GM23338 (cell line): ENCODE measurements at regions not wholly inside any gene's neighbourhood (a gene's known extent, or its start where the extent isn't known, plus 50 kb on each side); places are given as distances from the start of the nearest gene placed in this dataset.

ENCODE experiments used
- ATAC-seq: fragments of 200-7000 bp; cut with Tn5 transposase; 3 replicates; pipeline ENCODE4 v1.9.1; 2020
- DNase-seq: peaks from one replicate; pipeline ENCODE4 v3.0.0-alpha.2; 2015; ENCODE audit warnings: low spot score
- H2AFZ ChIP-seq: fragments of 200-600 bp; sonication (generic); 2 replicates; pipeline ENCODE4 v1.8.0; 2016; ENCODE audit warnings: antibody characterized with exemption, mild to moderate bottlenecking, moderate library complexity
- H3F3A ChIP-seq: fragments of 200-600 bp; sonication (generic); replicated peaks from 2 replicates; pipeline ENCODE4 v1.8.0; 2017; ENCODE audit warnings: antibody characterized with exemption, mixed run types, low read depth
- H3K27ac ChIP-seq: fragments of 200-600 bp; sonication (generic); 2 replicates; pipeline ENCODE4 v1.6.1; 2016; ENCODE audit warnings: low read depth
- H3K27me3 ChIP-seq: fragments of 200-600 bp; sonication (generic); 2 replicates; pipeline ENCODE4 v1.8.0; 2016; ENCODE audit warnings: mild to moderate bottlenecking, mixed run types, moderate library complexity; ENCODE audit not compliant: insufficient read depth
- H3K36me3 ChIP-seq: fragments of 200-600 bp; sonication (generic); 2 replicates; pipeline ENCODE4 v1.8.0; 2016; ENCODE audit warnings: mild to moderate bottlenecking; ENCODE audit not compliant: insufficient read depth
- H3K4me1 ChIP-seq: fragments of 200-600 bp; sonication (generic); 2 replicates; pipeline ENCODE4 v1.8.0; 2016; ENCODE audit warnings: mild to moderate bottlenecking, moderate library complexity; ENCODE audit not compliant: insufficient read depth
- H3K4me2 ChIP-seq: fragments of 200-600 bp; sonication (generic); 2 replicates; pipeline ENCODE4 v1.7.1; 2017; ENCODE audit warnings: mixed run types
- H3K4me3 ChIP-seq: fragments of 200-600 bp; sonication (generic); 2 replicates; pipeline ENCODE4 v1.6.1; 2016; ENCODE audit warnings: mixed run types
- H3K79me2 ChIP-seq: fragments of 200-600 bp; sonication (generic); replicated peaks from 2 replicates; pipeline ENCODE4 v1.8.0; 2017; ENCODE audit warnings: mild to moderate bottlenecking; ENCODE audit not compliant: insufficient read depth
- H3K9me2 ChIP-seq: fragments of 200-600 bp; sonication (generic); 2 replicates; pipeline ENCODE4 v1.8.0; 2017; ENCODE audit not compliant: insufficient read depth
- H4K20me1 ChIP-seq: fragments of 200-600 bp; sonication (generic); replicated peaks from 2 replicates; pipeline ENCODE4 v1.8.0; 2017; ENCODE audit warnings: mild to moderate bottlenecking; ENCODE audit not compliant: insufficient read depth
- H3K27ac Mint-ChIP-seq: 2 replicates; pipeline ENCODE4 v1.8.0; 2020; ENCODE audit warnings: inconsistent platforms, mild to moderate bottlenecking, moderate library complexity, mixed read lengths
- H3K27me3 Mint-ChIP-seq: 3 replicates; pipeline ENCODE4 v1.8.0; 2022; ENCODE audit warnings: low read depth, mild to moderate bottlenecking, moderate library complexity, mixed read lengths, inconsistent platforms; ENCODE audit not compliant: insufficient read depth, poor library complexity
- H3K36me3 Mint-ChIP-seq: 3 replicates; pipeline ENCODE4 v1.8.0; 2021; ENCODE audit warnings: low read depth, mild to moderate bottlenecking, inconsistent platforms, moderate library complexity, mixed read lengths
- H3K4me1 Mint-ChIP-seq: 3 replicates; pipeline ENCODE4 v1.8.0; 2020; ENCODE audit warnings: mild to moderate bottlenecking, inconsistent platforms, mixed read lengths
- H3K4me3 Mint-ChIP-seq: 3 replicates; pipeline ENCODE4 v1.8.0; 2021; ENCODE audit warnings: moderate library complexity, mild to moderate bottlenecking, inconsistent platforms, mixed read lengths
- H3K9me3 Mint-ChIP-seq: 3 replicates; pipeline ENCODE4 v1.8.0; 2020; ENCODE audit warnings: moderate library complexity, mild to moderate bottlenecking, inconsistent platforms, mixed read lengths
- CREB1 ChIP-seq: fragments of 250-450 bp; sonication (Bioruptor Pico); IDR thresholded peaks from 2 replicates; pipeline ENCODE4 v1.5.0; 2020; ENCODE audit warnings: low read depth, mild to moderate bottlenecking, moderate library complexity
- EZH2 ChIP-seq: fragments of 200-600 bp; sonication (generic); IDR thresholded peaks from one replicate; pipeline ENCODE4 v1.8.0; 2017; ENCODE audit warnings: antibody characterized with exemption, mild to moderate bottlenecking, low read depth; ENCODE audit not compliant: unreplicated experiment
- EZH2phosphoT487 ChIP-seq: fragments of 200-600 bp; sonication (generic); IDR thresholded peaks from one replicate; pipeline ENCODE4 v1.8.1; 2018; ENCODE audit warnings: antibody characterized with exemption; ENCODE audit not compliant: unreplicated experiment
- JUNB ChIP-seq: IDR thresholded peaks from one replicate; pipeline ENCODE4 v1.6.1; 2016; ENCODE audit warnings: antibody characterized with exemption; ENCODE audit not compliant: unreplicated experiment
- POLR2AphosphoS5 ChIP-seq: IDR thresholded peaks from 2 replicates; pipeline ENCODE4 v1.6.1; 2016; ENCODE audit warnings: antibody characterized with exemption, low read depth
- STAT1 ChIP-seq: IDR thresholded peaks from one replicate; pipeline ENCODE4 v1.6.1; 2016; ENCODE audit warnings: antibody characterized with exemption; ENCODE audit not compliant: unreplicated experiment
- ZNF114 ChIP-seq: fragments of 250-450 bp; sonication (Bioruptor Pico); IDR thresholded peaks from 2 replicates; pipeline ENCODE4 v1.5.0; 2020; ENCODE audit warnings: mild to moderate bottlenecking, moderate library complexity
- TF ChIP-seq, protein P1 (sequence below): IDR thresholded peaks from one replicate; pipeline ENCODE4 v1.6.1; 2018; ENCODE audit warnings: antibody characterized with exemption; ENCODE audit not compliant: unreplicated experiment
- TF ChIP-seq, protein P2 (sequence below), 2 experiments: fragments of 200-600 bp in 1 of 2; sonication (generic) in 1 of 2; conservative IDR thresholded peaks; 2 replicates each; pipeline versions ENCODE4 v1.5.1 to v1.6.1; 2016 to 2017; ENCODE audit warnings: antibody characterized with exemption in 2 of 2, low read depth in 2 of 2, mild to moderate bottlenecking in 2 of 2, moderate library complexity in 1 of 2
- TF ChIP-seq, protein P3 (sequence below): IDR thresholded peaks from 2 replicates; pipeline ENCODE4 v1.6.1; 2016; ENCODE audit warnings: antibody characterized with exemption

DNA sequence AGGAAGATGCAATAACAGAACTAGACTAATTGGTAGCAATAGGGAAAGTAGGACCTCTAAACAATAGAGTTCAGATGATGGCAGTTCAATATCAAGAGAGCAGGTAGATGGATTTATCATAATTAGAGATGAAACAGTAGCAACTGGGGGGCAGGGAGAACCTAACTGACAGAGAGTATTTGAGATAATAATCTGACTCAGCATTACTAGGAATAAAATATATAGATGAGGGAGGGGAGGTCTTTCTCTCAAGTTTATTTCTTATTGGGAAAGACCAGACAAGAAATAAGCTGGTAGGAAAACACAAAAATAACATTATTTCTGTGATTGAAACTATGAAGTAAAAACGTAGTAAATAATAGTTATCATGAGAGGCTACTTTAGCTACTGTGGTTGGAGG, 1656.7 kb upstream of the B3GALT2 start:
- TF ChIP-seq, protein P1, sequence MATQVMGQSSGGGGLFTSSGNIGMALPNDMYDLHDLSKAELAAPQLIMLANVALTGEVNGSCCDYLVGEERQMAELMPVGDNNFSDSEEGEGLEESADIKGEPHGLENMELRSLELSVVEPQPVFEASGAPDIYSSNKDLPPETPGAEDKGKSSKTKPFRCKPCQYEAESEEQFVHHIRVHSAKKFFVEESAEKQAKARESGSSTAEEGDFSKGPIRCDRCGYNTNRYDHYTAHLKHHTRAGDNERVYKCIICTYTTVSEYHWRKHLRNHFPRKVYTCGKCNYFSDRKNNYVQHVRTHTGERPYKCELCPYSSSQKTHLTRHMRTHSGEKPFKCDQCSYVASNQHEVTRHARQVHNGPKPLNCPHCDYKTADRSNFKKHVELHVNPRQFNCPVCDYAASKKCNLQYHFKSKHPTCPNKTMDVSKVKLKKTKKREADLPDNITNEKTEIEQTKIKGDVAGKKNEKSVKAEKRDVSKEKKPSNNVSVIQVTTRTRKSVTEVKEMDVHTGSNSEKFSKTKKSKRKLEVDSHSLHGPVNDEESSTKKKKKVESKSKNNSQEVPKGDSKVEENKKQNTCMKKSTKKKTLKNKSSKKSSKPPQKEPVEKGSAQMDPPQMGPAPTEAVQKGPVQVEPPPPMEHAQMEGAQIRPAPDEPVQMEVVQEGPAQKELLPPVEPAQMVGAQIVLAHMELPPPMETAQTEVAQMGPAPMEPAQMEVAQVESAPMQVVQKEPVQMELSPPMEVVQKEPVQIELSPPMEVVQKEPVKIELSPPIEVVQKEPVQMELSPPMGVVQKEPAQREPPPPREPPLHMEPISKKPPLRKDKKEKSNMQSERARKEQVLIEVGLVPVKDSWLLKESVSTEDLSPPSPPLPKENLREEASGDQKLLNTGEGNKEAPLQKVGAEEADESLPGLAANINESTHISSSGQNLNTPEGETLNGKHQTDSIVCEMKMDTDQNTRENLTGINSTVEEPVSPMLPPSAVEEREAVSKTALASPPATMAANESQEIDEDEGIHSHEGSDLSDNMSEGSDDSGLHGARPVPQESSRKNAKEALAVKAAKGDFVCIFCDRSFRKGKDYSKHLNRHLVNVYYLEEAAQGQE: no peak
- TF ChIP-seq ZNF114 (CRISPR knock-in tag): no peak
- no peaks in the 10 kb centered on the region for H3K36me3 Mint-ChIP-seq
- no peaks in the 10 kb centered on the region for H3K27me3 Mint-ChIP-seq
- no peaks in the 10 kb centered on the region for H3K4me1 Mint-ChIP-seq
- Histone ChIP-seq H3K79me2 (no peaks in the 10 kb centered on the region), H3F3A (no peaks in the 10 kb centered on the region), H3K36me3 (no peaks in the 10 kb centered on the region), H3K4me3 (no peak overlapping the region), H3K4me2 (no peak overlapping the region), H3K9me2 (no peaks in the 10 kb centered on the region), H3K27ac (no peak overlapping the region), H3K4me1 (no peaks in the 10 kb centered on the region), H3K27me3 (no peaks in the 10 kb centered on the region), H2AFZ (no peak overlapping the region), H4K20me1 (no peaks in the 10 kb centered on the region)
- ATAC-seq: no peak
- H3K27ac Mint-ChIP-seq: no peak overlapping the region
- no peak for DNase-seq
- H3K9me3 Mint-ChIP-seq: peaks cover 2% of the 10 kb centered on the region; the same call in 1 of the 3 replicates
- no peak overlapping the region for H3K4me3 Mint-ChIP-seq

DNA sequence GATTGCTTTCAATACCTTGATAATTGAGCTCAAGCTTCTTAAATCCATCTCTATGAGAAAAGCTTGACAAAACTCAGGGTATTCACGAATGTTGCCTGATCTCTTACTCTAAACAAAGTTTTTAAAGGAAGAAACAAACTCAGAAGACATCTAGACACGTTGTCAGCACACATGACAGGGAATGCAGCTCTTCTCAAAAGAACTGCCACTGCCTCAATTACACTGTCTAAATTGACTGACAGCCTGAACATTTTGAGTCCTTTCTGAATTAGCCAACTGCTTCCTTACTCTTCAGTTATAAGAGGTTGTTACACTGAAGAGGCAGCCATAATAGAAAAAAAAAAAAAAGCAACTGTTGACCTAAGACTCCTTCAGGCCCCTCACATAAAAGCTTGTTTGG, 1646.7 kb upstream of the B3GALT2 start:
- ATAC-seq (no peak), DNase-seq (no peak)
- H3K9me3 Mint-ChIP-seq: no peaks in the 10 kb centered on the region
- Histone ChIP-seq H3K27me3 (no peaks in the 10 kb centered on the region), H3K4me1 (no peaks in the 10 kb centered on the region), H3K79me2 (no peaks in the 10 kb centered on the region), H3K4me2 (no peak overlapping the region), H3K36me3 (no peaks in the 10 kb centered on the region), H3K27ac (no peak overlapping the region), H3K4me3 (no peak overlapping the region), H4K20me1 (no peaks in the 10 kb centered on the region), H3F3A (no peaks in the 10 kb centered on the region), H3K9me2 (no peaks in the 10 kb centered on the region), H2AFZ (no peak overlapping the region)
- no peak overlapping the region for H3K4me3 Mint-ChIP-seq
- H3K36me3 Mint-ChIP-seq: no peaks in the 10 kb centered on the region
- no peak overlapping the region for H3K27ac Mint-ChIP-seq
- H3K27me3 Mint-ChIP-seq: no peaks in the 10 kb centered on the region
- H3K4me1 Mint-ChIP-seq: no peaks in the 10 kb centered on the region
- no peak for TF ChIP-seq STAT1
- TF ChIP-seq, protein P2, sequence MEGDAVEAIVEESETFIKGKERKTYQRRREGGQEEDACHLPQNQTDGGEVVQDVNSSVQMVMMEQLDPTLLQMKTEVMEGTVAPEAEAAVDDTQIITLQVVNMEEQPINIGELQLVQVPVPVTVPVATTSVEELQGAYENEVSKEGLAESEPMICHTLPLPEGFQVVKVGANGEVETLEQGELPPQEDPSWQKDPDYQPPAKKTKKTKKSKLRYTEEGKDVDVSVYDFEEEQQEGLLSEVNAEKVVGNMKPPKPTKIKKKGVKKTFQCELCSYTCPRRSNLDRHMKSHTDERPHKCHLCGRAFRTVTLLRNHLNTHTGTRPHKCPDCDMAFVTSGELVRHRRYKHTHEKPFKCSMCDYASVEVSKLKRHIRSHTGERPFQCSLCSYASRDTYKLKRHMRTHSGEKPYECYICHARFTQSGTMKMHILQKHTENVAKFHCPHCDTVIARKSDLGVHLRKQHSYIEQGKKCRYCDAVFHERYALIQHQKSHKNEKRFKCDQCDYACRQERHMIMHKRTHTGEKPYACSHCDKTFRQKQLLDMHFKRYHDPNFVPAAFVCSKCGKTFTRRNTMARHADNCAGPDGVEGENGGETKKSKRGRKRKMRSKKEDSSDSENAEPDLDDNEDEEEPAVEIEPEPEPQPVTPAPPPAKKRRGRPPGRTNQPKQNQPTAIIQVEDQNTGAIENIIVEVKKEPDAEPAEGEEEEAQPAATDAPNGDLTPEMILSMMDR (conservative IDR thresholded peaks at IDR 0.05; ENCODE audit: low read depth in 2 of 2): no peak
- no peak for TF ChIP-seq EZH2
- no peak for TF ChIP-seq ZNF114 (CRISPR knock-in tag)
- TF ChIP-seq, protein P1: no peak
- TF ChIP-seq, protein P3, sequence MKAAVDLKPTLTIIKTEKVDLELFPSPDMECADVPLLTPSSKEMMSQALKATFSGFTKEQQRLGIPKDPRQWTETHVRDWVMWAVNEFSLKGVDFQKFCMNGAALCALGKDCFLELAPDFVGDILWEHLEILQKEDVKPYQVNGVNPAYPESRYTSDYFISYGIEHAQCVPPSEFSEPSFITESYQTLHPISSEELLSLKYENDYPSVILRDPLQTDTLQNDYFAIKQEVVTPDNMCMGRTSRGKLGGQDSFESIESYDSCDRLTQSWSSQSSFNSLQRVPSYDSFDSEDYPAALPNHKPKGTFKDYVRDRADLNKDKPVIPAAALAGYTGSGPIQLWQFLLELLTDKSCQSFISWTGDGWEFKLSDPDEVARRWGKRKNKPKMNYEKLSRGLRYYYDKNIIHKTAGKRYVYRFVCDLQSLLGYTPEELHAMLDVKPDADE: no peak
- TF ChIP-seq POLR2AphosphoS5: no peak
- no peak for TF ChIP-seq EZH2phosphoT487
- no peak for TF ChIP-seq CREB1 (CRISPR knock-in tag)
- TF ChIP-seq JUNB: no peak
